A549 (cell line): ENCODE measurements at regions not wholly inside any gene's neighbourhood (a gene's known extent, or its start where the extent isn't known, plus 50 kb on each side); places are given as distances from the start of the nearest gene placed in this dataset.
A peak's percentile ranks its signal among the peaks of the same experiment; 100 is the strongest.

Experiments
- ATAC-seq, 2 experiments: fragments of 200-7000 bp in 1 of 2; fragments of >200 bp in 1 of 2; cut with Nextera tagmentation in 1 of 2; cut with Tn5 transposase in 1 of 2; 3 replicates each; pipeline versions ENCODE4 v1.8.0 to v1.9.1; 2018 to 2020; ENCODE audit warnings: mild to moderate bottlenecking in 1 of 2, moderate library complexity in 1 of 2
- CTCF ChIA-PET: fragments of 300-600 bp; sonication (Branson Sonifier 250); formaldehyde crosslinking; extraction: SDS; loops from one replicate; lab custom pipeline; 2021; ENCODE audit warnings: antibody characterized with exemption, inconsistent platforms; lab: Yijun Ruan, JAX
- POLR2A ChIA-PET: fragments of 350-600 bp; formaldehyde crosslinking; extraction: SDS; loops from one replicate; lab custom pipeline; 2021; ENCODE audit warnings: antibody characterized with exemption, inconsistent platforms; lab: Yijun Ruan, JAX
- DNase-seq, 2 experiments: peaks; one replicate each; pipeline versions ENCODE4 v3.0.0 to v3.0.0-alpha.2; 2011 to 2016; ENCODE audit warnings: low read depth in 1 of 2, low spot score in 1 of 2
- FAIRE-seq: peaks from 2 replicates; lab custom pipeline; 2011; peaks lifted over from hg19 to GRCh38; lab: Jason Lieb, UNC
- H3K27ac ChIP-seq, 2 experiments: fragments of >200 bp; sonication (Bioruptor Twin); formaldehyde crosslinking; 3 replicates each; pipeline ENCODE4 v1.5.1; 2016 to 2017
- H3K4me1 ChIP-seq: fragments of >200 bp; sonication (Bioruptor Twin); formaldehyde crosslinking; 3 replicates; pipeline ENCODE4 v1.6.1; 2016
- H3K4me2 ChIP-seq: fragments of >200 bp; sonication (Bioruptor Twin); formaldehyde crosslinking; 3 replicates; pipeline ENCODE4 v1.6.1; 2016
- H3K4me3 ChIP-seq: fragments of >200 bp; sonication (Bioruptor Twin); formaldehyde crosslinking; 3 replicates; pipeline ENCODE4 v1.5.1; 2016
- H3K9me3 ChIP-seq: fragments of >200 bp; sonication (Bioruptor Twin); formaldehyde crosslinking; 3 replicates; pipeline ENCODE4 v1.6.1; 2016
- BHLHE40 ChIP-seq: IDR thresholded peaks from 2 replicates; pipeline ENCODE4 v1.6.1; 2012; ENCODE audit warnings: low read depth, low read length, inconsistent platforms
- CBX8 ChIP-seq: fragments of 200-600 bp; sonication (generic); IDR thresholded peaks from 2 replicates; pipeline ENCODE4 v1.6.1; 2016
- CEBPB ChIP-seq, 2 experiments: fragments of >200 bp in 1 of 2; sonication (Bioruptor Twin) in 1 of 2; formaldehyde crosslinking in 1 of 2; IDR thresholded peaks; 2 replicates each; pipeline ENCODE4 v1.6.1; 2012 to 2016
- EHMT2 ChIP-seq: fragments of 200-600 bp; sonication (generic); IDR thresholded peaks from 2 replicates; pipeline ENCODE4 v1.6.1; 2016; ENCODE audit warnings: antibody characterized with exemption, low read depth, mild to moderate bottlenecking, moderate library complexity
- EP300 ChIP-seq, 2 experiments: fragments of >200 bp; sonication (Bioruptor Twin); formaldehyde crosslinking; IDR thresholded peaks; 2 replicates in 1 of 2; 3 replicates in 1 of 2; pipeline ENCODE4 v1.6.1; 2016 to 2017
- FOSL2 ChIP-seq, 2 experiments: fragments of 450-650 bp in 1 of 2; fragments of >200 bp in 1 of 2; sonication (Bioruptor Twin) in 1 of 2; formaldehyde crosslinking; IDR thresholded peaks; 2 replicates each; pipeline versions ENCODE4 v1.5.0 to v1.6.1; 2016 to 2020; ENCODE audit warnings: mild to moderate bottlenecking in 1 of 2, moderate library complexity in 1 of 2
- GATA3 ChIP-seq: IDR thresholded peaks from 2 replicates; pipeline ENCODE4 v1.6.1; 2012; ENCODE audit warnings: borderline replicate concordance
- HDAC2 ChIP-seq: fragments of 200-600 bp; sonication (generic); IDR thresholded peaks from 2 replicates; pipeline ENCODE4 v1.6.1; 2016
- HOXA7 ChIP-seq: fragments of 250-450 bp; sonication (Bioruptor Pico); IDR thresholded peaks from 2 replicates; pipeline ENCODE4 v1.5.0; 2020; ENCODE audit warnings: mild to moderate bottlenecking, moderate library complexity
- HOXB13 ChIP-seq: fragments of 250-450 bp; sonication (Bioruptor Pico); IDR thresholded peaks from 2 replicates; pipeline ENCODE4 v1.5.0; 2020; ENCODE audit warnings: low read depth, mild to moderate bottlenecking, moderate library complexity
- HOXB5 ChIP-seq: fragments of 250-450 bp; sonication (Bioruptor Pico); IDR thresholded peaks from 2 replicates; pipeline ENCODE4 v1.5.0; 2020; ENCODE audit warnings: mild to moderate bottlenecking, moderate library complexity
- PBX3 ChIP-seq: IDR thresholded peaks from 2 replicates; pipeline ENCODE4 v1.6.1; 2012
- RFX5 ChIP-seq: fragments of 450-650 bp; IDR thresholded peaks from 2 replicates; pipeline ENCODE4 v1.7.1; 2014; ENCODE audit warnings: antibody characterized with exemption, mild to moderate bottlenecking, moderate library complexity
- SMC3 ChIP-seq: fragments of >200 bp; sonication (Bioruptor Twin); formaldehyde crosslinking; IDR thresholded peaks from 3 replicates; pipeline ENCODE4 v1.6.1; 2018; ENCODE audit warnings: inconsistent platforms
- TFCP2L1 ChIP-seq: fragments of 250-450 bp; sonication (Bioruptor Pico); IDR thresholded peaks from 2 replicates; pipeline ENCODE4 v1.5.0; 2021; ENCODE audit warnings: mild to moderate bottlenecking
- TP53 ChIP-seq: fragments of 250-450 bp; sonication (Bioruptor Pico); IDR thresholded peaks from 2 replicates; pipeline ENCODE4 v1.5.0; 2021; ENCODE audit warnings: mild to moderate bottlenecking, moderate library complexity
- USF2 ChIP-seq: fragments of 450-650 bp; IDR thresholded peaks from 2 replicates; pipeline ENCODE4 v1.6.1; 2014; ENCODE audit warnings: antibody characterized with exemption
- WGBS: methylation state at CpG from one replicate; pipeline ENCODE4 v1.1.6; 2017; ENCODE audit errors: missing lambda C conversion rate; 5-methylcytosine and 5-hydroxymethylcytosine counted together

- peaks cover 18% of the 10 kb centered on the region for H3K4me1 ChIP-seq
- no peaks in the 10 kb centered on the region for H3K9me3 ChIP-seq
- FAIRE-seq = no peak
- no peak for TF ChIP-seq HOXA7 (CRISPR knock-in tag)
- no peak for TF ChIP-seq FOSL2 (IDR thresholded peaks at IDR 0.05)
- TF ChIP-seq FOSL2 (CRISPR knock-in tag; IDR thresholded peaks at IDR 0.05) = peak; percentile 33; the same call in 1 of the 2 replicates
- H3K27ac ChIP-seq = peak overlapping the region; percentile 50 to 56
- CTCF ChIA-PET = interaction anchor here (0.7 to 1.0 kb wide), 2 partner anchors 56 to 699 kb away, joined by 4 read pairs; no protein-coding TSS in a partner anchor
- WGBS = 46% methylated on average over 2 of the region's 2 CpGs
- peak overlapping the region; percentile 62 for H3K4me2 ChIP-seq
- ATAC-seq = peak; percentile 46 to 71; a peak in 4 of 6 replicates
- no peak for DNase-seq
- no peak overlapping the region for H3K4me3 ChIP-seq
- POLR2A ChIA-PET = no interaction called here
Observed at GRCh38 chr1:59020151-59020997, 236.5 kb upstream of the JUN start.

- CTCF ChIA-PET = no interaction called here
- H3K4me3 ChIP-seq = no peak overlapping the region
- ATAC-seq (no peak), DNase-seq (no peak), FAIRE-seq (no peak)
- H3K27ac ChIP-seq = no peak overlapping the region
- H3K9me3 ChIP-seq = no peaks in the 10 kb centered on the region
- no peak for TF ChIP-seq CEBPB (IDR thresholded peaks at IDR 0.05)
- no peak for TF ChIP-seq TFCP2L1
- no peak for TF ChIP-seq HOXB13 (CRISPR knock-in tag)
- TF ChIP-seq SMC3 = no peak
- no peak overlapping the region for H3K4me2 ChIP-seq
- 88% methylated on average over 3 of the region's 3 CpGs for WGBS
- peaks cover 12% of the 10 kb centered on the region; the same call in 2 of the 3 replicates for H3K4me1 ChIP-seq
- POLR2A ChIA-PET = no interaction called here
Observed at GRCh38 chr1:59022199-59022598, 238.4 kb upstream of the JUN start.

GRCh38 chr1:59022799-59023198 is 239.0 kb upstream of the JUN start:
- Histone ChIP-seq H3K4me1 (peaks cover 17% of the 10 kb centered on the region; the same call in 2 of the 3 replicates), H3K9me3 (no peaks in the 10 kb centered on the region), H3K27ac (no peak overlapping the region), H3K4me2 (no peak overlapping the region), H3K4me3 (no peak overlapping the region)
- DNase-seq (no peak), FAIRE-seq (no peak), ATAC-seq (no peak)
- WGBS = 76% methylated on average over 3 of the region's 3 CpGs
- CTCF ChIA-PET = no interaction called here
- TF ChIP-seq CEBPB (IDR thresholded peaks at IDR 0.05) = no peak
- POLR2A ChIA-PET = no interaction called here

- H3K27ac ChIP-seq = 0 out of 6 replicates have a peak overlapping the region, but pooled peaks of 1 of the 2 experiments have one; percentile 23
- H3K4me3 ChIP-seq = no peak overlapping the region
- FAIRE-seq (no peak), DNase-seq (no peak), ATAC-seq (no peak)
- CTCF ChIA-PET = interaction anchor here (0.7 to 0.8 kb wide), 2 partner anchors 286 to 288 kb away, joined by 3 read pairs; no protein-coding TSS in a partner anchor
- H3K9me3 ChIP-seq = no peaks in the 10 kb centered on the region
- no peak overlapping the region for H3K4me2 ChIP-seq
- H3K4me1 ChIP-seq = peaks cover 22% of the 10 kb centered on the region
- POLR2A ChIA-PET = no interaction called here
- WGBS = 72% methylated on average over 2 of the region's 2 CpGs
- TF ChIP-seq CBX8 (no peak), BHLHE40 (no peak), HOXB5 (CRISPR knock-in tag) (no peak), RFX5 (no peak), PBX3 (no peak), GATA3 (no peak), SMC3 (no peak), EHMT2 (no peak), EP300 (IDR thresholded peaks at IDR 0.05) (no peak), TP53 (no peak), HDAC2 (no peak), USF2 (no peak)
Observed at GRCh38 chr1:59025201-59025600, 241.4 kb upstream of the JUN start.
